ENCODE measurements at regions not wholly inside any gene's neighbourhood (a gene's known extent, or its start where the extent isn't known, plus 50 kb on each side); places are given as distances from the start of the nearest gene placed in this dataset.

DNA sequence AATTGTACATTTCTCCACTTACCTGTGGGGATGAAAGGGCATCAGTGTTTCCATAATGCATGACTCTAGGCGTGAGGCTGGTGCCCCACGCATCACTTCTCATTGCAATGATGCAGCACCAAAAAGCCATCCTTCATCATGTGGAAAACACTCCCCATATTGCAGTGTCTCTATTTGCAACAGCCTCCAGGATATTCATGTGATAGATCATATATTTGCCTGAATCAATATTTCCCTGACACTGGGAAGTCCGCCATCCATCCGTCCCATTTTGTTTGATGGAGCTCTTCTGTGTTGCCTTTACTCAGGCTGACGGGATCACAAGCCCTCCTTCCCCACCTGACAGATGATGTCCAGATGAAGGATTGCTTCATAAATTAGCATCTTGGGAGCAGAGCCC, 74.5 kb upstream of the CAMK1G start:
- no peak for DNase-seq (ENCODE audit: low read depth)

DNA sequence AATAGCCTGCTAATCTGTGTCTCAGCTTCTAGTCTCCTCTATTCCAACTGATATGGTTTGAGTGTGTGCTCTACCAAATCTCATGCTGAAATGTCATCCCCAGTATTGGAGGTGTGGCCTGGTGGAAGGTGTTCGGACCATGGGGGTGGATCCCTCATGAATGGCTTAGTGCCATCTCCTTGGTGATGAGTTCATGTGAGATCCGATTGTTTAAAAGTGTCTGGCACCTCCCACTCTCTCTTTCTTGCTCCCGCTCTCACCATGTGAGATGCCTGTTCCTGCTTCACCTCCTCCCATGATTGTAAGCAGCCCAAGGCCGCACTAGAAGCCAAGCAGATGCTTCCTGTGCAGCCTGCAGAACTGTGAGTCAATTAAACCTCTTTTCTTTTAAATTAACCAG, 73.5 kb upstream of the CAMK1G start:
- no peak for DNase-seq (ENCODE audit: low read depth)

DNA sequence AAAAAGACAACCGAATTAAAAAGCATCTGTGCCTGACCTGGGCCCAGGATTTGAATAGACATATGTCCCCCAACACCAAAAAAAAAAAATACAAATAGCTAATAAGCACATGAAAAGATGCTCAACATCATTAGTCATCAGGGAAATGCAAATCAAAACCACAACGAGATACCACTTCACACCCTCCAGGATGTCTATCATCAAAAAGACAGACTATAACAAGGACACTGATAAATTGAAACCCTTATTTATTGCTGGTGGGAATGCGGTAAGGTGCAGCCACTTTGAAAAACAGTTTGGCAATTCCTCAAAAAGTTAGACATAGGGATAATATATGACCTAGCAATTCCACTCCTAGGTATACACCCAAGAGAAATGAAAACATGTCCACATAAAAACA, 72.3 kb upstream of the CAMK1G start:
- DNase-seq (ENCODE audit: low read depth) = no peak

DNA sequence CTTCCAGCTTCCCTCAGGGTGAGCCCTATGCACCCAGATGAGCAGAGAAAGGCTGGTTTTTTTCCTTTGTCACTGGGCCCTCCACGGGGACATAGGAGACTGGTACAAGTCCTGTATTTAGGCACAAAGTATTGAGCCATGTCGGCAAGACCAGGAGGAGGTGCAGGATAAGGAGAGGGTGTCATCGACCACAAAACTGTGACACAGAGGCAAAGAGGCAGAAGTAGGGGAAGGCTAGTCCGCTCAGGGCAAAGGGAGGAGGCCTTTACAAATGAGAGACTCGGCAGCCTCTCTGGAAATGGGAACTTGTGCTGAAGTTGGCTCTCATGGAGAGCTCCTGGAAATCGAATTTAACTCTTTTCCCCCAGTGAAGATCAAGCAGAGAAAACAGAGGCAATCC, 70.7 kb upstream of the CAMK1G start:
- no peak for DNase-seq (ENCODE audit: low read depth)

DNA sequence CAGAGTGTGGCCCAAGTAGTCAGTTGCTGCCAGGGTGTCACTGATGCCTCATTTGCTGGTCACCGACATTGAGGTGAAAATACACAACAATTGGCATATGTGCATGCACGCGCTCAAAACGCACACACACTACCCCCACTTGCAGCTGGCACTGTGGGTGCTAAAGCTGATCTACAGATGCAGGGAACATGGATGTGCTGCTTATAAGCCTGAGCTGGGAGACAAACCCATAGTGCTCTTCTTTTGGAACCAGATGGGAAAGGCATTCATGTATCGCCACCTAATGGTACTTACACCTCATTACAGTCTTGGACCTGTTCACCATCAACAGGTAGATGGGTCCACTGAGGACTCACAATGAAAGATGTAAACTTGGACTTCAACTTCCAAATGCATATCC, 70.3 kb upstream of the CAMK1G start:
- DNase-seq (ENCODE audit: low read depth) = no peak

DNA sequence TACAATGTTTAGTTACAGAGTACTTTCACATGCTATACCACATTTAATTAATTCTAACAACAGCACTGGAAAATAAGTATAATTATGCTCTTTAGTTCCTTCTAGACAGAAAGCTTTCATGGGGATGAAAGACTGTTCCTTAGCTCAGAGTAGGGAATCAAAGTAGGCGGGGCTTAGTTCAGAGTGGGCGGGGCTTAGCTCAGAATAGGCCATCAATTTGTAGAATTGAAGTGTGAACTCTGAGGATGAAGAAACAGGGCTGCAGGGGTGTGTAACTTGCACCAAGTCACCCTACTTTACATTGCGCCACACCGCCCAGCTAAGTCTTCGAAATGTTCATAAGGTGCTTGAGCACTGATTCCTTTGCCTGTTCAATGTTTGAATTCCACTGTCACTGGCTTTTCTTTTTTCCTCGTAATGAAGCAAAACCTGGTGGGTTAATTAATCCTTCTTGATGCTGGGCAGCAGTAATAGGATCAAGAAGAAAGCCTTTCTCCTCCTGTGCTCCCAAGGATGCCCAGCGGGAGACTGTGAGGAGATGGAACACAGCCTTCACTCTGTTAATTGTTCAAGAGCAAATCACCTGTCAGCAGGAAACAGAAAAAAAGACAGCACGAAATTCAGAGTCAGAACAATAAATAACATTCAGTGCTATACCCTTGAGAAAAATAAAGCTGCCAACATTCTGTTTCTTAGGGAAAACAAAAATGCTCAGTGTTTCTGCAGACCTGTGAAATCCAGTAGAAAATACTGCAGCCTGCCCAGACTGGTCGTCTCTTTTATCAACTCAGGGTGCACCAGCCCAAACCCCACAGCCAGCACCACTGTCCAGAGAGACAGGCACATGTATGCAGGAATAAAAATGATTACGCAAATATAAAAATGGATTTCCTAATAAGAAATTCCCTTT, 66.5 kb upstream of the CAMK1G start:
- no peak for DNase-seq (ENCODE audit: low read depth)

DNA sequence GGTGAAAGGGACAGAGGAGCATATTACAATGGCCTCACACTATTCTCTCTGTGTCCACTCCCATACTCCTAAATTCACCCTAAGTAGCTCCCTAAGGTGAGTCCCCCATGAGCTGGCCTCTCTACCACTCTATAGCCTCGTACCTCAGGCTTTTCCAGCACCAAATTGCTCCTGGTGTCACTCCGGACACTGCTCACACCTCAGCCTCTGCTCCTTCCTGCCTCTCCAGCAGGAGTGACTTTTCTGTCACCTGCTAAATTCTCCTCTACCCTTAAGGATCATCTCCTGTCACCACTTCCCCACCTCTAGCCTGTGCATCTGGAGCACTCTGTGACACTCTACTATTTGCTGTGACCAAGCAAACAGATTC, 65.8 kb upstream of the CAMK1G start:
- no peak for DNase-seq (ENCODE audit: low read depth)

DNA sequence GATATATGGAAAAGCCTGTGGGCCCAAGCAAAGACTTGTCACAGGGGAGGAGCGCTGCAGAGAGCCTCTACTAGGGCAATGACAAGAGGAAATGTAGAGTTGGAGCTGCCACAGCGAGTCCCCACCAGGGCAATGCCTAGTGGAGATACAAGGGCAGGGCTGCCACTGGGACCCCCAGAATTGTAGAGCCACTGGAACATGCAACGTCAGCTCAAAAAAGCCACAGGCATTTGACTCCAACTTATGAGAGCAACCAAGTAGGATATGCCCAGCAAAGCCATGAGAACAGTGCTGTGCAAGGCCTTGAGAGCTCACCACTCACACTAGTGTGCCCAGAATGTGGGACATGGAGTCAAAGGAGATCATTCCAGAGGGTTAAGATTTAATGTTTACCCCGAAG, 63.7 kb upstream of the CAMK1G start:
- no peak for DNase-seq (ENCODE audit: low read depth)

DNA sequence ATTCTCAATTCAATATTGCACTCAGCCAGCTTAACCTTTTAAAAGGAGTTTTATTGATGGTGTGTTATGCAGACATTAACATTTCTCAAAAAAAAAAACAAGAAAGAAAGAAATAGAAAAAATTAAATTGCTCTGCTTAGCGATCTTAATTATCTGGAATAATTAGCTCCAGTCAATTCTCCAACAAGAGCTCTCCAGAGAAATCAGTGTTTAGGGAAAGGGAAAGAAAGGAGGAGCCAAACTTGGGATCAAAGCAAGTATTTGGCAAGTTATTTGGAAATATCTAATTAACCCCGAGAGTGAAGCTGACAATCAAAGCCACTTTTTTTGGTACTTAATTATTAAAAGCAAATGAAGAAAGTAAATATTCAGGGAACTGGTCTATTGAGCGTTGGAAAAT, 60.7 kb upstream of the CAMK1G start:
- no peak for DNase-seq (ENCODE audit: low read depth)

DNA sequence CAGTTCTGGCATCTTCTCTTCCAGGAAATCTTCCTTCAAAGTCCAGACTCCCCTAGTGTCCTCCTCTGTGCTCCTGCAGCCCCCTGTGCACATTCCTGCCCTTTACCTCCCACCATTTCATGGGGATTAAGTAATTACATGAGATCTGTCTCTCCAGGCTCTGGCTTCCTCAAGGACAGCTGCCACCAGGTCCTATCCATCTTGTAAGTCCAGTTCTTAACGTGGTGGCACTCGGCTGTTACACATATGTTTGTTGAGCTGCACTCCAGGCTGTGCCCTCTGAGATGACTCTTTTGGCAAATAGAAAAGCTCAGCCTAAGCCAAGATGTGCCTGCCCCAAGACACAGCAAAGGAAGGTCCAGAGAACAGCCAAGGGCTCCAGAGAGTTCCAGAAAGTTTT, 57.4 kb upstream of the CAMK1G start:
- no peak for DNase-seq (ENCODE audit: low read depth)

DNA sequence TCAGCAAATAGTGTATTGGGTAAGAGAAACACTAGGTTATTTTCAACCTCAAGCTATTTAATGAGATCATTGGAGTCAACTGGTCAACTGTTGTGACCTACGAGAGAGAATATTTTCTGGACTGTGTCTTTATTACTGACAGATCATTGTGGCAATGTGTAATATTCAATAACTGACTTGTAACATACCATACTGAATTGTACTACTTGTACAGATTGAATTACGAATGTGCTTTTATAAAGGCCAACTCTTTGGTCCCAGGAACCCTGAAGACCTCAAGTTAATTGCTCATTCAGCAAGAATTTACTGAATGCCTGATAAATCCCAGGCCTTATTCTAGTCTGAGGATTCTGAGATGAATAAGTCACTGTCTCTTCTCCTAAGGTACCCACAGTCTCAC, 56.1 kb upstream of the CAMK1G start:
- DNase-seq (ENCODE audit: low read depth) = no peak

DNA sequence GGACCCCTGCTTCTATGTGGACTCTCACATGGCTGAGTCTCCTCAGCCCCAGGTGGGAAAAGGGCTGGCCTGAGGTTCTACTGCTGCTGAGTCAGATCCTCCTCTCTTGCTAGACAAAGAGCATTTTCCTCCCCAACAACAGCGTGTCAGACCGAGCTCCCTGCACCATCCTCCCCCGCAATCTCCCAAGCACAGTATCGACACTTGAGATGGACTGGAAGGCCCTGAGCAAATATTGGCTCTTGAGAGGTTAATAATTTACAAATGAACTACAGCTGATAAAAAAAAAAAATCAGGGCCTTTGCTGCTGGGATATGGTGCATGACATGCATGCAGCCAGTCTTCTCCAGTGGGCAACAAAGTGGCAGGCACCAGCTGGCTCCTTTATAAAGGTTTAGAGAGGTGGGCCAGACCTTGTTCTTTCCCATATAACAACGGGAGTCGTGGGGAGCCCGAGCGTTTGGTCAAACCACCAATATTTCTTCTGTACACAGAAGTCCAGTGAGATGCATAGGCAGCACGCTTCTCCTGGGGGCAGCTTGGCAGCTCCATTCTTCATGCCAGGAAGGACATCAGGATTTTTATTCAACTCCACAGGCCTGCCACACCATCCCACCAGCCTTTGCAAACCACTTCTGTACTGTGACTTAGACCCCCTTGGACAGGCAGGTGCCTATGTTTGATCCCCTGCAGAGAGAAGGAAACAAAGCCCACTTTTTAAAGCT, 55.4 kb upstream of the CAMK1G start:
- DNase-seq (ENCODE audit: low read depth) = no peak

DNA sequence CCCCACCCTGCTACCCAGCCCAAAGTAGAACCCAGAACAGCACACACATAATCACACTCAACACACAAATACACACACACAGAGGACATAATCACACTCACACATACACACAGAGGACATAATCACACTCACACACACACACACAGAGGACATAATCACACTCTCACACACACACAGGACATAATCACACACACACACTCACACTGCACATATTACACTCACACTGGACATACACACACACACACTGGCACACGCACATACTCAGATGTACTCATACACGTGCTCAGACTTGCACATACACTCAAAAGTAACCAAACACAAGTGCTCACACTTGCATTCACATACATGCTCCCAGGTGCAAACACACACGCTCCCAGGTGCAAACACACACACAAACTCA, 54.3 kb upstream of the CAMK1G start:
- DNase-seq (ENCODE audit: low read depth) = no peak

DNA sequence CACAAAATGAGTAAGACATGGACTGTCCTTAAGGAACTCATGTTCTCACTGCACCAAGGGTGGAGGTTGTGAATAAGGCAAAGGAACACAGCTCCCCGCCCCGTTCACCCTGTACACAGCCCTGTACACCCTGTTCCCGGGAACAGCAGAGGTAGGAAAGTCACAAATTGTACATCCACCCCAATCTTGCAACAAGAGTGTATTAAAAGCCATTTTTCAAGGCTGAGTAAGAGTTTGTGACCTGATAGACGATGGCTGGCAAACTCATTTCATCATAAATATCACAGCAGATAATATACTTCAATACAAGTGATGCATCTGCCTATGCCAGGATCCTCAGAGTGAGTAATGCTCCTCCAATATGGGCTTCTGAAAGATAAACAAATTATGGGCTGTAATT, 52.5 kb upstream of the CAMK1G start:
- DNase-seq (ENCODE audit: low read depth) = no peak

DNA sequence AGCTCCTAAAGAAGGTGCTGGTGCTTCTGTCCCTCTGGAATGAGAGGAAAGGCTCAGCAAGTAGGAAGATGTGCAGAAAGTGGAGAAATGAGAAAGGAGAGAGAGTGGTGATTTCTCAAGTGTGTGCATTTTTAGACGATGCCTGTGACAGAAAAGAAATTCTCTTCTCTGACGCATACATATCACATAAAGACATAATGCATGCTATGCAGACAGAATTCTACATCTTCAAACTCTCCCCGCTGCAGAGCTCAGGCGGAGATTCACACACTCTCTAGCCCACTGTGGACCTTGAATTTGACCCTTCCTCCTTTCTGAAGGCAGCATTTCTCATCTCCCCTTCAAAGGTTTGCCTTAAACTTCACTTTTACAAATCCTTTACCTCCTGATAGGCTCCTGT, 52.0 kb upstream of the CAMK1G start:
- no peak for DNase-seq (ENCODE audit: low read depth)
